ENCODE measurements at regions not wholly inside any gene's neighbourhood (a gene's known extent, or its start where the extent isn't known, plus 50 kb on each side); places are given as distances from the start of the nearest gene placed in this dataset.

- ChIA-PET CTCF (ENCODE audit: low intra/inter-chr PET ratio, low total read pairs) (no interaction called here), POLR2A (no interaction called here)
- H3K4me3 ChIP-seq (replicated peaks in 1 of 3; ENCODE audit: insufficient read depth in 1 of 3, low read depth in 2 of 3, low read length in 3 of 3), result no peak overlapping the region
- in situ Hi-C loops (cut with HindIII; ENCODE audit: extremely low pct_ligation_motif_present, low pct_unique_long_range_greater_than_20kb), result no loop called here
- no peak overlapping the region for H3K27ac ChIP-seq (ENCODE audit: extremely low read length, insufficient read depth, low read length)
- no TSS peak for BruUV-seq (replicated peaks)
- H3K4me1 ChIP-seq (ENCODE audit: insufficient read depth, low read length), result no peaks in the 10 kb centered on the region
- H3K4me2 ChIP-seq (ENCODE audit: low read depth, low read length), result no peak overlapping the region
- no peak overlapping the region for H3K9ac ChIP-seq (ENCODE audit: insufficient read depth, low read depth, low read length)
- peaks cover 23% of the 10 kb centered on the region for H3K9me3 ChIP-seq (ENCODE audit: low read length)
- H3K36me3 ChIP-seq (replicated peaks in 1 of 2; ENCODE audit: control insufficient read depth in 1 of 2, insufficient read depth in 2 of 2, low read length in 2 of 2), result no peaks in the 10 kb centered on the region
- DNase-seq (ENCODE audit: low spot score), result no peak
- H2AFZ ChIP-seq (ENCODE audit: low read length), result no peak overlapping the region
- no peak for FAIRE-seq
- no peaks in the 10 kb centered on the region for H3K27me3 ChIP-seq (ENCODE audit: control insufficient read depth in 1 of 2, insufficient read depth in 2 of 2, low read length in 2 of 2)
- TF ChIP-seq GMEB1 (CRISPR knock-in tag; IDR thresholded peaks at IDR 0.05; ENCODE audit: borderline replicate concordance), result no peak
- TF ChIP-seq ZNF17 (CRISPR knock-in tag; IDR thresholded peaks at IDR 0.05), result no peak
- TF ChIP-seq ZBTB20 (CRISPR knock-in tag; IDR thresholded peaks at IDR 0.05; ENCODE audit: borderline replicate concordance, low read depth), result no peak
- TF ChIP-seq ATRX (CRISPR knock-in tag; IDR thresholded peaks at IDR 0.05; ENCODE audit: borderline replicate concordance), result no peak
- TF ChIP-seq CEBPB (IDR thresholded peaks at IDR 0.05; ENCODE audit: borderline replicate concordance, low read depth, low read length), result no peak
- no peak for TF ChIP-seq RORA (CRISPR knock-in tag; IDR thresholded peaks at IDR 0.05)
- no peak for TF ChIP-seq ZNF460 (CRISPR knock-in tag; IDR thresholded peaks at IDR 0.05; ENCODE audit: borderline replicate concordance)
- no peaks in the 10 kb centered on the region for H3K79me2 ChIP-seq (ENCODE audit: insufficient read depth, low read length)
- no peak for ATAC-seq
- WGBS (ENCODE audit: low lambda C conversion rate), result 2% methylated on average over 3 of the region's 3 CpGs
- intact Hi-C loops (cut with micrococcal nuclease; ENCODE audit: unreplicated experiment), result no loop called here
- no peaks in the 10 kb centered on the region for H4K20me1 ChIP-seq (ENCODE audit: insufficient read depth, low read length)
Observed at GRCh38 chr15:46293550-46293949, 658.7 kb downstream of the SQOR start.

- no peak overlapping the region for H3K4me3 ChIP-seq (replicated peaks in 1 of 3; ENCODE audit: insufficient read depth in 1 of 3, low read depth in 2 of 3, low read length in 3 of 3)
- in situ Hi-C loops (cut with HindIII; ENCODE audit: extremely low pct_ligation_motif_present, low pct_unique_long_range_greater_than_20kb) (no loop called here), intact Hi-C loops (cut with micrococcal nuclease; ENCODE audit: unreplicated experiment) (no loop called here)
- H2AFZ ChIP-seq (ENCODE audit: low read length), result no peak overlapping the region
- no peak overlapping the region for H3K27ac ChIP-seq (ENCODE audit: extremely low read length, insufficient read depth, low read length)
- H3K27me3 ChIP-seq (ENCODE audit: control insufficient read depth in 1 of 2, insufficient read depth in 2 of 2, low read length in 2 of 2), result no peaks in the 10 kb centered on the region
- no peaks in the 10 kb centered on the region for H3K4me1 ChIP-seq (ENCODE audit: insufficient read depth, low read length)
- BruUV-seq (replicated peaks), result no TSS peak
- no peaks in the 10 kb centered on the region for H4K20me1 ChIP-seq (ENCODE audit: insufficient read depth, low read length)
- no peak for ATAC-seq
- no peak for DNase-seq (ENCODE audit: low spot score)
- no peaks in the 10 kb centered on the region for H3K36me3 ChIP-seq (replicated peaks in 1 of 2; ENCODE audit: control insufficient read depth in 1 of 2, insufficient read depth in 2 of 2, low read length in 2 of 2)
- peaks cover 12% of the 10 kb centered on the region; the same call in 1 of the 2 replicates for H3K9me3 ChIP-seq (ENCODE audit: low read length)
- FAIRE-seq, result no peak
- CTCF ChIA-PET (ENCODE audit: low intra/inter-chr PET ratio, low total read pairs), result no interaction called here
- H3K9ac ChIP-seq (ENCODE audit: insufficient read depth, low read depth, low read length), result no peak overlapping the region
- POLR2A ChIA-PET, result no interaction called here
- no peak overlapping the region for H3K4me2 ChIP-seq (ENCODE audit: low read depth, low read length)
- WGBS (ENCODE audit: low lambda C conversion rate), result 5% methylated on average over 8 of the region's 8 CpGs
- no peaks in the 10 kb centered on the region for H3K79me2 ChIP-seq (ENCODE audit: insufficient read depth, low read length)
- TF ChIP-seq ZFP36L1 (CRISPR knock-in tag; IDR thresholded peaks at IDR 0.05), result no peak
- TF ChIP-seq UBTF (CRISPR knock-in tag; IDR thresholded peaks at IDR 0.05), result no peak
- TF ChIP-seq ZFP36L2 (CRISPR knock-in tag; IDR thresholded peaks at IDR 0.05), result no peak
- no peak for TF ChIP-seq GLMP (CRISPR knock-in tag; IDR thresholded peaks at IDR 0.05; ENCODE audit: borderline replicate concordance)
- TF ChIP-seq GRHL1 (CRISPR knock-in tag; conservative IDR thresholded peaks at IDR 0.05), result no peak
Observed at GRCh38 chr15:46296002-46296401, 661.2 kb downstream of the SQOR start.
